ENCODE measurements at regions not wholly inside any gene's neighbourhood (a gene's known extent, or its start where the extent isn't known, plus 50 kb on each side); places are given as distances from the start of the nearest gene placed in this dataset.

GRCh38 chr2:156745619-156746018 is 309.4 kb downstream of the GPD2 start:
- no peak for TF ChIP-seq GATA2 (IDR thresholded peaks at IDR 0.05; ENCODE audit: low read depth, low read length)
- TF ChIP-seq GATA3 (IDR thresholded peaks at IDR 0.05; ENCODE audit: low read depth, low read length): no peak
